CD4-positive, alpha-beta T cell treated with Interleukin-17A for 1 hour (primary cell): ENCODE measurements at regions not wholly inside any gene's neighbourhood (a gene's known extent, or its start where the extent isn't known, plus 50 kb on each side); places are given as distances from the start of the nearest gene placed in this dataset.

Experiments
- DNase-seq: peaks from one replicate; pipeline ENCODE4 v3.0.0-alpha.2; 2020

- no peak for DNase-seq
These were observed 713.6 kb downstream of the TLE4 start for GRCh38 chr9:80285326-80285725.

- DNase-seq, result no peak
These were observed 711.0 kb downstream of the TLE4 start for GRCh38 chr9:80282766-80283165.

- no peak for DNase-seq
These were observed 687.3 kb downstream of the TLE4 start for GRCh38 chr9:80259079-80259478.

GRCh38 chr9:80251778-80252177 is 680.0 kb downstream of the TLE4 start:
- DNase-seq, result no peak

- no peak for DNase-seq
These were observed 670.3 kb downstream of the TLE4 start for GRCh38 chr9:80242022-80242421.

- no peak for DNase-seq
These were observed 664.0 kb downstream of the TLE4 start for GRCh38 chr9:80235752-80236151.

- no peak for DNase-seq
These were observed 662.1 kb downstream of the TLE4 start for GRCh38 chr9:80233906-80234305.

- DNase-seq, result no peak
These were observed 661.5 kb downstream of the TLE4 start for GRCh38 chr9:80233102-80233843.

GRCh38 chr9:80231318-80232236 is 659.8 kb downstream of the TLE4 start:
- DNase-seq, result no peak

GRCh38 chr9:80223897-80224296 is 652.1 kb downstream of the TLE4 start:
- DNase-seq, result no peak

- no peak for DNase-seq
These were observed 650.9 kb downstream of the TLE4 start for GRCh38 chr9:80222466-80223169.

- DNase-seq, result no peak
These were observed 646.6 kb downstream of the TLE4 start for GRCh38 chr9:80218328-80218727.

GRCh38 chr9:80213613-80214012 is 641.8 kb downstream of the TLE4 start:
- DNase-seq, result no peak

GRCh38 chr9:80208696-80209095 is 636.9 kb downstream of the TLE4 start:
- DNase-seq, result no peak

- DNase-seq, result no peak
These were observed 632.3 kb downstream of the TLE4 start for GRCh38 chr9:80204054-80204453.

GRCh38 chr9:80197661-80198060 is 625.9 kb downstream of the TLE4 start:
- no peak for DNase-seq

GRCh38 chr9:80191108-80191507 is 619.3 kb downstream of the TLE4 start:
- no peak for DNase-seq

- no peak for DNase-seq
These were observed 616.8 kb downstream of the TLE4 start for GRCh38 chr9:80188579-80188978.

GRCh38 chr9:80185112-80185738 is 613.5 kb downstream of the TLE4 start:
- DNase-seq, result no peak

- no peak for DNase-seq
These were observed 606.2 kb downstream of the TLE4 start for GRCh38 chr9:80177949-80178480.

GRCh38 chr9:80175286-80176150 is 603.8 kb downstream of the TLE4 start:
- peak; percentile 23 for DNase-seq

- no peak for DNase-seq
These were observed 592.1 kb downstream of the TLE4 start for GRCh38 chr9:80163889-80164288.
